Ramos (cell line): ENCODE measurements at regions not wholly inside any gene's neighbourhood (a gene's known extent, or its start where the extent isn't known, plus 50 kb on each side); places are given as distances from the start of the nearest gene placed in this dataset.

Experiments used
- in situ Hi-C: fragments of 300-500 bp; cut with MboI; formaldehyde crosslinking; loops from one replicate; pipeline ENCODE4 v1.14.3; 2022; ENCODE audit warnings: low sequenced_read_pairs; ENCODE audit not compliant: unreplicated experiment

DNA sequence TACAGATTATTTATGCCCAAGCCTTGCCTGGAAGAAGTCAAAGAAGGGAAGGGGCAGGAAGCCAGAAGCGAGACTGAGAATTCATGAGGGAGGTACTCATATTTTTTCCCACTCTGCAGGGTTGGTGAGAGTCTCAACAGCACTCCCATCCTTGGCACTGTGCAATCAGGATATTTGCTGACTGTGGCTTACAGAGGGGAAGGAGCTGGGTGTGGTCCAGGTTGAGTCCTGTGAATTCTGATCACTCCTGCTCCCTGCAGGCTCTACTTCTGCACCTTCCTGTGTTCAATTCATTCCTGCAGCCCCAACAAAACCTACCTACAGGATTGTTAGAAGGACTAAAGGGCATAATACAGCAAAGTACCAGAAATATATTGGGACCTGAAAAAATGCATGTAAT is 530.5 kb downstream of the INSC start:
- in situ Hi-C loops: no loop called here

DNA sequence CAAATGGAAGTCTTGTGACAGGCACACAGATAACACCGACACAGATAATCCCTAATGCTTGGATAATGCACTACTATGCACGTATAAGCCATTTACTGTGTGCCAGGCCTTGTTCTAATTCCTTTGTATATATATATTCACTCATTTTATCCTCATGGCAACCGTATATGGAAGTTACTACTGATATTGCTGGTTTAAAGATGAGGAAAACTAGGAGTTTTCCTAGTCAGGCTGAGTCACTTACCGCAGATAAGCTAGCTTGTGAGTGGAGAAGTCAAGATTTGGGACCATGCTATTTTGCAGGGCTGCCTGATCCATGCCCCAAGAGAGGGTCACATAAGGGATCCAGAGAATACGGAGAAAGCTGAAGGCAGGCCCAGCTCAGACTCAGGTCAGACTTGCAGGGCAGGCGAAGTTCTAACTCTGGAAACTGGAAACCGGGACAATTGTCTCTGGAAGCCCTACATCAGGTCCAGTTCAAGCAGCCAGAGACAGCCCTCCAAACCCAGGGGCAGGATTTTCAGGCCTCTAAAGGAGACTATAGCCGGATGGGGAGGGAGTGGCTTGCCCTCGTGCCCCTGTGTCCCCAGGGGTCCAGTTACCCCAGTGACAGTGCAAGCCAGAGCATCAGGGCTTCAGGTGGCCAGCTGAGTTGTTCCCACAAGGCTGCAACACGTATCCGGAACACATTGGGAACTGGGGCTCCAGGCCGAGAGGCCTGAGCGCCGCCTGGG is 534.8 kb downstream of the INSC start:
- in situ Hi-C loops: loop anchor here (25.0 kb wide), 1 partner anchor 963 kb away; no protein-coding TSS in a partner anchor

DNA sequence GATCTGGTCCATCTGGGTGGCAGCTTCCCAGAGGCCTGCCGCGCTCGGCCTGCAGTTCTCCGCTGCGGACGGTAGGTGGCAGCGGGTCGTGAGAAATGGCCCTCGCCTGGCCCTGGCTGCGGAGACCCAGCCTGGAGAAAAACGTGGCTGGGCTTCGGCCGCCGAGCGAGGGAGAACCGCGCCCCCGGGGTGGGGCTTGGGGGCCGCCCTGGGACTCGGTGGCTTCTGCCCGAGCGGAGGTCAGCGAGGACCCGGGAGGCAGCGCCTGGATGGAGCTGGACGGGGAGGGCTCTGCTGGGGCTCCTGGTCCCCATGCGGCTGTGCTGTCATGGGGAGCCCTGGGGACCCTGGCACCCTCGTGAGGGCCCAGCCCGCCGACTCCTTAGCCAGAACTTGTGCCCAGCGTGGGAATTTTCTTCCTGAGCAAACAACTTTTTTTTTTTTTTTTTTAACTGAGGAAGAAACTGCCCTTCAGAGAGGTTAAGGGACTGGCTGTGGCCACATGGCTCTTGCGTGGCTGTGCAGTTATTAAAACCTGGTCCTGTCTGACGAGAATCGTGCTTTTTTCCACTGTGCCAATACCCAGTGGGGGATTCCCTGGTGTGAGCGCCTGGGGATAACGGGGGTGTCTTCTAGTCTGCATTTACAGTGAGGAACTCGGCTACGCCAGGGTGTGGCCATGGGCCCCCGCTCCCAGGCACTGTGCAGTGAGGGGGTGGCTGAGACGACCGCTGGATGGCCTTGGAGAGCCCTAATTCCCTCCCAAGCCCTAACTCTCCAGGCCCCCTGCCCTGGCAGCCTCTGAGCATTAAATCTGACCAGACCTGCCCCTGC is 535.6 kb downstream of the INSC start:
- in situ Hi-C loops: loop anchor here (25.0 kb wide), 1 partner anchor 962 kb away; no protein-coding TSS in a partner anchor

DNA sequence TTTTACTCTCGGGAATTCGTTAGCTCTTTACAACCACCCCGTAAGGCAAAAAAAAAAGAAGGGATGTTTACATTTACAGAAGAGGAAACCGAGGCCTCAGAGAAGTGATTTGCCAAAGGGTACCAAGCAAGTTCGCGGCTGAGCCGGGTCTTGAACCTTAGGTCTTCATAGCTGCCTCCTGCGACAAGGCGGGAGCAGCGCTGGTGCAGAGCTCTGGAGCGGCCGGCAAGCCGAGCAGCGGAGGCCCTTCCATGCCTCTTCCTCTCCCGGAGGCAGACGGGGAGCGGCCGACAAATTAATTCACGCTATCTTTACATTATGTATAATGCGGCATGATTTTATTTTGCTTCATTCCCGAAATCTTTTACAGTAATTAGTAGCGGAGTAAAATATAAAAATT is 536.3 kb downstream of the INSC start:
- in situ Hi-C loops: loop anchor here (25.0 kb wide), 1 partner anchor 961 kb away; no protein-coding TSS in a partner anchor

DNA sequence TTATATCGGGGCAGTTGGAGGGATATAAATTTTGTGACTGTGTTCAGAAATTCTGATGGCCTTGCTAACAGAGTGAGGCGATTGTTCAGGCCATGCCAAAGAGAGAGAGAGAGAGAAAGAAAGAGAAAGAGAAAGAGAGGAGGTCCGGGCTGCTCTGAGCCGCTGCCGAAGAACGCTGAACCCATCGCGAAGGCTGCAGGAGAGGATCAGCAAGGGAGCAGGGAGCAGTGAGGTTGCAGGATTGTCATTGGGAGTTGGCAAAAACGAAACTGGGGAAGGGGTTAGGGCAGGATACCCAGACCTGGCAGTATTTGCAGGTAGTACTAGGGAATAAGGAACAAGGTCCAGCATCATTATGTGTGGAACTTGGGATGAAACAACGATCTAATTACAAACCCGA is 537.1 kb downstream of the INSC start:
- in situ Hi-C loops: loop anchor here (25.0 kb wide), 1 partner anchor 960 kb away; no protein-coding TSS in a partner anchor

DNA sequence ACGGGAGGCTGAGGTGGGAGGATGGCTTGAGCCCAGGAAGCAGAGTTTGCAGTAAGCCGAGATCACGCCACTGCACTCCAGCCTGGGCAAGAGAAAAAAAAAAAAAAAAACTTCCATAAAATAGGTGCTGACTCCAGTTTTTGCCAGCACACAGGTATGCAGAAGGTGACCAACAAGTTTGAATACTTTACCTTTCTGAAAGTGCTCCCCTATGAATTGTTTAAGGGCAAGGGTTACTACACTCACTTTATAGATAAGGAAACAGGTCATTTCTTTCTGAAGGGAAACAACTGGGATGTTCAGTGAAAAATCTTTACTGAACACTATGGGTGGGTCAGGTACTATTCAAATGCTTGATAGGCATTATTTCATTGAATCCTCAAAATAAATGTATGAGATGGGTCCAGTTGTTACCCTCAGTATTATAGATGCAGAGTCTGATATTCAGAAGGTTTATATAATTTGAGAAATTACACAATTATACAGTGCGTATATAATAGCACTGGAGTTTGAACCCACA is 538.5 kb downstream of the INSC start:
- in situ Hi-C loops: loop anchor here (25.0 kb wide), 1 partner anchor 959 kb away; no protein-coding TSS in a partner anchor

DNA sequence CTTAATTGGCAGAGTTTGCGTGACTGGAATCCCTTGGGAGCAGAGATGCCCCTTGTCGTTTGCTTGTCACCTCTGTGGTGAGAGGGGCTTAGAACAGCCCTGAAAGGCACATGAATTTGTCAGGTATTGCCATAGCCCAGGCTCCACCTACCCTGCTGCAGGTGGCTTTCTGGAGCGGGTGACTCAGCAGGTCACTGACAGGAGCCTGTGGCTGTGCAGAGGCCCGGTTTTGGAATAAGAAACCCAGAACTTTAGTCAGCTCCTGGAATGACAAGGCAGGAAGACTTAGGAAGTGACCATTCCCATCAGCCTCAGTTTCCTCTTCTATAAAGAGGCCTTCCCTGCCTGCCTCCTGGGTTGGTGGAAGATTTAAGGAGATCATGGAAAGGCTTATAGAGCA is 539.7 kb downstream of the INSC start:
- in situ Hi-C loops: loop anchor here (25.0 kb wide), 1 partner anchor 958 kb away; no protein-coding TSS in a partner anchor

DNA sequence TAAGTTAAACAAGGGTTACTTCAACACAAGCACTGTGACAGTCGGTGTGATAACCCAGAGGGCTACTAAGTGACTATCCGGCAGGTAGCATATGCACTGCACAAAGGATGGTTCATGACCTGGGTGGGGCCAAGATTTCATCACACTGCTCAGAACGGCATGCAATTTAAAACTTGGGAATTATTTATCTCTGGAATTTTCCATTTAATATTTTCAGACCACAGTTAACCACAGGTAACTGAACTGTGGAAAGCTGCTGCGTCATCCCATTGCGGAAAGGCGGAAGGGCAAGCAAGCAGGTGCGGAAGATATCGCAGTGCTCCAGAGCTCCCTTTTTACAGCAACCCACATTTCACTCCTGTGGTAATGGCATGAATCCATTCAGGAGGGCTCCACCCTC is 540.8 kb downstream of the INSC start:
- in situ Hi-C loops: loop anchor here (25.0 kb wide), 1 partner anchor 957 kb away; no protein-coding TSS in a partner anchor

DNA sequence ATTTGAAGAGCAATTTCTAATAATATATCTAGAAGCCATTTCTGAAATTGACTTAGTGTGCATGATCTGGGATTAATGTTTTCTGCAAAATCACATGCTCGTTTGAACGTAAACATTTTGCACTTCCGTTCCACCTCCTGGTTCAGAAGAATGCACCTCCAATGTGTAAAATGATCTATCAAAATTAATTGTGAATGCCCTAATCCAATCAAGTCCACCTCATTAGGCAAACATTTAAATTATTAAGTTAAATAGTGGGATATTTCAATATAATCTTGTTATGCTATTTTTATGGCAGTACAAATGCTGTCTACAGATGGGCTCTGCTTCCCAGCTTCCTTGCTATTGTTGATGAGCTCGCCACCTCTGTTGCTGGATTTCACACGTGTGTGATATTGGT is 542.5 kb downstream of the INSC start:
- in situ Hi-C loops: loop anchor here (25.0 kb wide), 1 partner anchor 955 kb away; no protein-coding TSS in a partner anchor

DNA sequence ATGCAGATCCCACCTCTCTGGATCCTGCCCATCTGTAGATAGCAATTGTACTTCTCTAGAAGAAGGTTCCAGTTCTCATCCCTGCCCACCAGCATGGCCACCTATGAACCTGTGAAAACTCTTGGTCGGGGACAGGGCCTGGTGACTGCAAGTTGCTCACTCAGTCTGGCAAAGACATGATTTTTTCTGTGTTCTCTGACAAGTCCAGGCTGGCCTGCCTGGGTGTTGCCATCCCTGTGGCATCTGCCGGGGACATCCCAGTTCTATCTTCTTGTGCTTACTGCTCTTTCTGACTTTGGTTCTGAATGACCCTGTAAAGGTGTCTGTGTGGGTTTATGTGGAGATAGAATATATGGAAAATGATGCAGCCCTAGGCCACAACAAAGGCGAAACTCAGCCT is 545.8 kb downstream of the INSC start:
- in situ Hi-C loops: loop anchor here (25.0 kb wide), 1 partner anchor 952 kb away; no protein-coding TSS in a partner anchor

DNA sequence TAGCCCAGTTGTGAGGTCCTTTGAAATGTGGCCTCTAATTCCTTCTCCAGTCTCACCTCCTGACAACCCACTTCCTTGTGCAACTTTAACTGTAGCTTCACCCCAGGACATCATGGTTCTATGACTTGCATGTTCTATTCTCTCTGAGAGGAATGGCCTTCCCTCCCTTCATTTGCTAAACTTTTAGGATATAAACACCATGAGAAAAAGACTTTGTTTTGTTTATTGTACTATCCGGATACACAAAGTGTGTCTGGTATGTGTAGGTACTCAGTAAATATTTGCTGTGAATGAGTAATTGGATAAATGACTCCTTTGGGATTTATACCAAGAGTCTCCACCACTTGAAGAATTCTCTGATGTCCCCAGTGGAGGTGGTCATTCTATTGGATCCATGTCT is 547.6 kb downstream of the INSC start:
- in situ Hi-C loops: loop anchor here (25.0 kb wide), 1 partner anchor 950 kb away; no protein-coding TSS in a partner anchor

DNA sequence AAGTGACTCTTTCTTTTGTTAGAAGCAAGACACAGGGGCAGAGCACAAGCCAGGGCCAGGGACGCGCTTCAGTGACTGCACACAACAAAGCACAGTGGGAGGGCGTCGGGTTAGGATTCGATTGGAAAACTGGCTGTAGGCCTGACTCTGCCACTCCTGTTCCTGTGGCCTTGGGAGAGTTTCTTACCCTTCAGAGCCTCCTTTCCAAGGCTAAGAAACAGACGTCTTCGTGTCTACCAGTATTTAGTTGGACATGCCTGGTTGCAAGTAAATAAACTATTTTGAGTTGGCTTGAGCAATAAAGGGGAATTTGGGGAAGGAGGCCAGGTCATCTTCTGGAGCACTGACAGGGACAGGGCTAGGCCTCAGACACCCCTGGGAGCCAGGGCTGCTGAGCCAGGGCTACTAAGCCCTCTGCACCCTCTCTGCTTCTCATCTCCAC is 549.1 kb downstream of the INSC start:
- in situ Hi-C loops: loop anchor here (25.0 kb wide), 1 partner anchor 949 kb away; no protein-coding TSS in a partner anchor

DNA sequence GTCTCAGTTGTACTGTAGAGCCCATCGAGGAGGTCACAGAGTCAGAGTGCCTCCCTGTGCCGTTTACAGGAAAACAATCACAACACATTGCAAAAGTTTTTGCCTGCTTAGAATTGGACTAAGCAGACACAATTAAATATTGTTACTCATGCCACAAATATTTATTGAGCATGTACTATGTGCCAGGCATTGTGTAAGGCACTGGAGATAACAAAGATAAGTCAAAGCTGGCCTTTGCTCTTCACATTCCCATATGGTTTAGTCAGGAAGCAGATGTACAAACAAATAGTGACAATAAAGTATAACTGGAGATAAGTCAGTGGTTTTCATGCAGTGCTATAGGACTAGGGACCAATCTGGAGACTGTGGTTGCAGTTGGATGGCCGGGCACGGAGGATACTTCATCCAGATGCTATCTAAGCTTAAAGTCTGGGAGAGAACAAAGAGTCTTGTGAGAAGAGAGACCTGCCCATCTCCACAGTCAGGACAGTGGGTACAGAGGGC is 550.7 kb downstream of the INSC start:
- in situ Hi-C loops: loop anchor here (25.0 kb wide), 1 partner anchor 947 kb away; no protein-coding TSS in a partner anchor

DNA sequence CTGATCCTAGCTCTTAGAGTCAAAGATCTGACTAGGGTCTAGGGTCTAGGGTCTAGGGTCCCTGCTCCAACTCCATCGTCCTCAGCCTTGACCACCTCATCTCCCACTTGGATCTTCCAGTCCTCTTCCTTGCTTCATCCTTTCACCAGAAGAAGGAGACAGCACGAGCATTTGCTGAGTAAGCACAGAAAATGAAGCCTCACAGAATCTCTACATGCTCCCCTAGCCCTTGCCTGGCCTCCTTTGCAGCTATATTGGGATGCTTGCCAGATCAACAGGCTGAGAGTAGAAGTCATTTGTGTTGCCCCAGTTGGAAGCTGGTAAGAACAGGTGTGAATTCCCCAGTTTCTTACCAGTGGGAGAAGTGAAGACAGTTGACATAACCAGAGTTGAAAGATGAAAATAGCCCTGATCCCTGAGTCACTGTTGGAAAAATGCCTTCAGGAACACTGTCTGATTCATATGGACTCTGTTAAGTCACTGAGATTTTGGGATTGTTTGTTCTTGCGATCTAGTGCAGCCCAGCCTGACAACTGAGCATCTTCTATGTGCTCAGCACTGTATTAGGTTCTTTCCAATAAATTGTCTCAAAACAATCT is 552.5 kb downstream of the INSC start:
- in situ Hi-C loops: loop anchor here (25.0 kb wide), 1 partner anchor 945 kb away; no protein-coding TSS in a partner anchor

DNA sequence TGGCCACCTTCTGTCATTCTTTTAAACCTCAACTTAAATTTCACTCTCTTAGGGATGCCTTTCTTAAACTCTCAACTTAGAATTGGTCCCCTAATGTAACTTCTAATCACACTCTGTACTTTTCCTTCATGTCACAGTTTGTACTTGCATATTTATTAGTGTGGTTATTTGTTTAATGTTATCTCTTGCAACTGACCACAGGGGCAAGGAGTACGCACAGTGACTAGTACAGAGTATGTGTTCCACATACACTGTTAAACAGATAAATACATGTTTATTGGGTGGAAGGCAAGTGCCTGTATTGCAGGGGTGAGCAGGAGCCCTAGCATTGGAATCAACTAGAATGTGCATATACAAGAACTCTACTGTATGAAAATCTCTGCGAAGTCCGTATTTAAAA is 554.0 kb downstream of the INSC start:
- in situ Hi-C loops: loop anchor here (25.0 kb wide), 1 partner anchor 944 kb away; no protein-coding TSS in a partner anchor

DNA sequence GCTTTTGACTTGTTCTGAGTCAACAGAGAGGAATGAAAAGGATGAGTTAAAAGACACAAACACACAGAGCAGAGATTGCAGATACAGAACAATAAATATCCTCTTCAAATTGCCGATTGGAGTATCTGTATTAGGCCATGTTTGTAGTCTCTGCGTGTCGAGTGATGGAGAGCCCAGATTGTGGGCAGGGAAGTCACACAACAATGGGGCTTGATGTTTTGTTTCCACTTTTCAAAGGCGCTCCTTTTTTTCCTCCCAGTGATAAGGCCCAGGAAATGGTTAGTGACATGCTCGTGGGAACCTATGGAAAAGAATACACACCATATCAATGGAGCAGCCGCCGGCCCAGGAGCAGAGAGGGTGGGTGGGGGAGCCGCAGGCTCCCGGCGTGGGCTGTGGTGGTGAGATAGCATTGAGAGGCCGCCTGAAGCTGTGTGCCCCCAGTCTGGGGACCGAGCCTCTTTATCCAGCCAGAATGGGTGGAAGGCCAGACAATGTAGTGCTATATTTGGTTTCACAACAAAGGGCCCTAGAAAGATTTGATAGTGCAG is 555.9 kb downstream of the INSC start:
- in situ Hi-C loops: loop anchor here (25.0 kb wide), 1 partner anchor 942 kb away; no protein-coding TSS in a partner anchor

DNA sequence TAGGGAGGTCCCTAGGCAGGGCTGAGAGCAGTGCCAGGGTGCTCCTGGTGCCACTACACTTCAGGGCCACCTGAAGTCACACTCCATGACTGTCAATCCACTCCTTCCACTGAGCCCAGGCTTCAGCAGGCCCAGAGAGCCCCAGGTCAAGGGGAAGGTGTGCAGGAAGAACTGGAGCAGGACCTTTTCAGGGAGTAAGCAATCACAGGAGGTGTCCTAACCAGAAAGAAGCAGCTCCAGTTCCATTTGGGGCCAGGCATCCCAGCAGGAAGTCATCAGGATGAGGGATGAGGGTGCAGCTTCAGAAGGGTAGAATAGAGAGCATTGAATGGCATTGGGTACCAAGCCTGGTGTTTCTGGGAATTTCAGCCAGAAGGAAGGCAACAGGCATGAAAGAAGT is 556.5 kb downstream of the INSC start:
- in situ Hi-C loops: loop anchor here (25.0 kb wide), 1 partner anchor 941 kb away; no protein-coding TSS in a partner anchor

DNA sequence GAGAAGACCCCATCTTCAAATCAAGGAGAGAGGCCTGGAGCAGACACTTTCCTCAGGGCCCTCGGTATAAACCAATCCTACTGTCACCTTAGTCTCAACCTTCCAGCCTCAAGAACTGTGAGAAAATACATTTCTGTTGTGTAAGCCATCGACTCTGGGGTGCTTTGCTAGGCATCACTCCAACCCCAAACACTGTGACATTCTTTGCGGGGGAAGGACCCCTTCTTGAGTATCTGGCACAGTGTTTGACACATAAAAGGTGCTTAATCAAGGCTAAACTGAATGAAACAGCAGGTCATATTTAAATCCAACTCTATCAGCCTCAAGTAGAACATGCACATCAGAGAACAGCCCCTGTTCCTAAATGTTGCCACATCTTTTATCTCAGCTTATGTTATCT is 558.1 kb downstream of the INSC start:
- in situ Hi-C loops: loop anchor here (25.0 kb wide), 1 partner anchor 939 kb away; no protein-coding TSS in a partner anchor

DNA sequence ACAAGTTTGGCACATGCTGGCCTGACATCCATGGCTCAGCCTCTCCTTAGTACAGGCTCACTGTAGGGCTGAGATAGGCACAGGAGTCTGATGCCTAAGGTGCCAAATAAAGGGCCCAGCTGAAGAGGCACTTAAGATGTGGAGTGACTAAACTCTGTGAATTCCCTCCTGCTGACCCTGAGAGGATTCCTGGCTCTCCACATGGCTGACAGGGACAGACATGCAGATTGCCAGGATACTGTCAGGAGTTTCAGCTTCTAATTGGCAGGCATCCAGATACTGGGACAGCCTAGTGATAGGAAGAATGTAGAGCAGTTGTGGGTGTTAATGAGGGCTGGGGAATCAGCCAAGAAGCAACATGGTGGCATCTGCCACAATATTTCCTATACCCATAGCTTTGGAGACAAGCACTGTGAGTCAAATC is 558.7 kb downstream of the INSC start:
- in situ Hi-C loops: loop anchor here (25.0 kb wide), 1 partner anchor 939 kb away; no protein-coding TSS in a partner anchor
